NOMO-1 treated with DMSO at 0.1 percent for 48 hours (cell line): ENCODE measurements at regions not wholly inside any gene's neighbourhood (a gene's known extent, or its start where the extent isn't known, plus 50 kb on each side); places are given as distances from the start of the nearest gene placed in this dataset.
A peak's percentile ranks its signal among the peaks of the same experiment; 100 is the strongest.

ENCODE experiments used
- DNase-seq: peaks from one replicate; lab custom pipeline; 2025; ENCODE audit not compliant: unreplicated experiment; lab: John Stamatoyannopoulos, UW

DNA sequence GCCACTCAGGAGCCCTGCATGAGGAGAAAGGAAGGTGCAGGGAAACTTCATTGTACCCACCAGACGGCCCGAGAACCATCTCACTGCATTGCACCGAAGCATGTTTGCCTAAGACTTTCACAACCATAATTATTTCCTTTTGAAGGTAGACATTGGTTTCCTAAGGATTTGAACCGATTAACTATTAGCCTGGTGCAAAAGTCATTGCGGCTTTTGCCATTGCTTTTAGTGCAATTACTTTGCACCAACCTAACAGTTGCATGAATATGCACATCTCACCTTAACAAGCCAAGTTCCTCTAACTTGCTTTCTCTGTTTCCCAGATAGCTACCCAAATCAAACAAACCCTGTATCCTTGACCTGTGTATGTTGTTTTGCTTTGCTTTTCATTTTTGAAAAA, 516.3 kb upstream of the ID2 start:
- DNase-seq: no peak

- no peak for DNase-seq
Observed at GRCh38 chr2:8168022-8168717, 513.7 kb upstream of the ID2 start.

- no peak for DNase-seq
Observed at GRCh38 chr2:8168876-8169424, 512.9 kb upstream of the ID2 start.

GRCh38 chr2:8169443-8169842, 512.4 kb upstream of the ID2 start:
- no peak for DNase-seq

DNA sequence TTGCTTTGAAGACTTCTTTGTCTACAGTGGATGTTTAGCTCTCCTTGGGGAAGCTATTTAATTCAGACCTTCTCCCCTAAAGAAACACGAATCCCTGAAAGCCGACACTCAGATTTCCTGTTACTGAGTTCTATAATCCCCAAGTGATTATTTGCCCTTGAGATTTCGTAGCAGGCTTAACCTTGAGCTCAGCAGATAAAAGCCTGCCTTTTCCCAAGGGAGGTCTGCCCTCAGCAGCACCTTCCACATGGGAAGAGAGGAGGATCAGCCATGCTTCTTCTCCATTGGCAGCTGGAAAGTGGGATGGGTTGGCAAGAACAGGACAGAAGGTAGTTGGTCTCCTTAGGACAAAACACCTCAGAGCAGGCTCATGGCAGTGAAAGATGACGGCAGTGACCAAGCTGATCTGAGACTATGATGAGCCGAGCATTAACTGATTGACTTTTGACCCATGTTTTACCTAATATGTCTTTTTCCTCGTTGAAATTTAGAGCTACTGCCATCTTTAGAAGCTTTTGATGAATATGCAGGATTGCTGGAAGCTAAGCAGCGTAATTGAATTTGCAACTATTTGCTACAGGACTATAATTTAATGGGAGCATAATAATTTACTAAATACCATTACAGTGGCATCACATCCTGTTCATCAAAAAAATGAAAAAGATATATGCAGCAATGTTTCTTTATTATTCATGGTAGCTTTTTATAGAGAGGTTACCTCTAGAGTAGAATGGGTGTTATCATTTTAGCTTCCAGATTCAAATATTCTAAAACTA, 511.1 kb upstream of the ID2 start:
- DNase-seq: no peak

DNA sequence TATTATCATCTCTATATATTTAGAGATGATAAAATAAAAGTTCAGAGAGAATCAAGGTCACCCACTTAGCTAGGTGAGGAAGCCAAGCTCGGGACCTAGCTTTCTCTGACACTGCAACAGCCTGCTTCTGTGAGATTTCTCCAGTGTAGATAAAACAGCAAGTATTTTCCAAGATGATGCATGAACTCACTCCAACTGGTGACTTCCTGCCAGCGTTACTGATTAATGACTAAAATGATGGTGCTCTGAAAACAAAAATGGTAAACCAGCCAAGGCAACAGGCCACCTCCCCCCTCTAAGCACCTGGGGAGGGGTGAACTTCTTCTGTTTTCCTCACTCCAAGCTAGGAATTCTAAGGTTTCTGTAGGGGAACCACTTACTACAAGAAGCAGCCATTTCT, 510.2 kb upstream of the ID2 start:
- no peak for DNase-seq

GRCh38 chr2:8172661-8173060, 509.2 kb upstream of the ID2 start:
- no peak for DNase-seq

DNA sequence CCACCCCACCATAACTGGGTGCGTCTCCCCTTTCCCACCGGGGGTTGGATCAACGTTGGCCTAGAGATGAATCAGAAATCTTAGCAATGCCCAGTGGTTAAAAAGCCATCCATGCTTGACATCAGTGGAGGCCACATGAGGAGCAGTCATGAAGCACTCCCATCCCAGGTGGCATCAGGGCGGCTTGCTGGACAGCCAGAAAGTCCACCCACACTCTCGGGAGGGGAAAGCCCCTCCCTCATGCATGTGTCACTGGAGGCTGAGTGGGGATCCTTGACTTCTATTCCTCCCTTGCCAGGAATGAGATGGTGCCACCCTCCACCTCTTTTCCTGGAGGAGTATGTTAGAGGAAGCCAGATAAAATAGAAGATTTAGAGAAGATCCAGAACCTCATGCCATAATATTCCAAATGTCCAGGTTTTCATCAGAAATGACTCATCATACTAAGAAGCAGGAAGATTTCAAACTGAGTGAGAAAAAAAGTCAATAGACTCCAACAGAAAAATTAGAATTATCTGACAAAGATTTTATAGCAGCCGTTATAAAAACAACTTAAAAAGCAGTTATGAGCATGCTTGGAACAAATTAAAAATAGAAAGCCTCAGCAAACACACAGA, 507.1 kb upstream of the ID2 start:
- no peak for DNase-seq

- DNase-seq: peak; percentile 92
Observed at GRCh38 chr2:8176887-8177286, 505.0 kb upstream of the ID2 start.

- DNase-seq: peak; percentile 67
Observed at GRCh38 chr2:8177566-8177965, 504.3 kb upstream of the ID2 start.

GRCh38 chr2:8178911-8179310, 502.9 kb upstream of the ID2 start:
- no peak for DNase-seq

DNA sequence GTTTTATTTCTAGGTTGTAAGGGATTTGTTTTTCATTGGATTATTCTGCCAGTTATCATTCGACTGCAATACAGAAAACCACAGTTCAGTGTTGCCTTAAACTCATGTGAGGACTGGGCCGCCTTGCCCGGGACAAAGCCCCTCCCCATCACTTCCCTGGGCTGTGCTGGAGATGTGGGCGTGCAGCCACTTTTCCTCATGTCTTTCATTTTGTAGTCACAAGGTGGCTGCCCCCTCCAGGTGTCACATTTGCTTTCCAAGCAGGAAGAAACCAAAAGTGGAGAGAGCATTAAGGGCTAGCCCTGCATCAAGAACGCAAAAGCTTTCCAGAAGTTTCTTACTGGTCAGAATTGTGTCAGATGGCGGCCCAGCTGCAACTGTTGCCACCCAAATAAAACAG, 492.5 kb upstream of the ID2 start:
- DNase-seq: no peak

GRCh38 chr2:8190279-8190678, 491.6 kb upstream of the ID2 start:
- no peak for DNase-seq

DNA sequence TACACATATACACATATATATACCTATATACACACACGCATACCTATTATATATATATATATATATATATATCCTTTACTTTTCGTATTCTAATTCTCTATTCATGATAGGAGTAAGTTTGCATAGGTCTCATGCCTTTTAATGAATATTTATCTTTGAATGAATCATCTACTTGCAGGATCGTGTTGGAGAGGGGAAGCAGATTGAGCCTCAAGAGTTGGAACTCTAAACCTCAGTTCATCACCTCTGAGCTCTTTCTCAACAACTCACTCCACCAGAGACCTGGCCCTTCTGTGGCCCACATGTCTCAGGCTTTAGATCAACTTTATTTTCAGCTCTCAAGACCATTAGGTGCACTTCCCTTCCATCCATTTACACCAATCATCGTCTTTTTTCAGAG, 490.4 kb upstream of the ID2 start:
- DNase-seq: no peak

GRCh38 chr2:8193146-8193545, 488.7 kb upstream of the ID2 start:
- no peak for DNase-seq

DNA sequence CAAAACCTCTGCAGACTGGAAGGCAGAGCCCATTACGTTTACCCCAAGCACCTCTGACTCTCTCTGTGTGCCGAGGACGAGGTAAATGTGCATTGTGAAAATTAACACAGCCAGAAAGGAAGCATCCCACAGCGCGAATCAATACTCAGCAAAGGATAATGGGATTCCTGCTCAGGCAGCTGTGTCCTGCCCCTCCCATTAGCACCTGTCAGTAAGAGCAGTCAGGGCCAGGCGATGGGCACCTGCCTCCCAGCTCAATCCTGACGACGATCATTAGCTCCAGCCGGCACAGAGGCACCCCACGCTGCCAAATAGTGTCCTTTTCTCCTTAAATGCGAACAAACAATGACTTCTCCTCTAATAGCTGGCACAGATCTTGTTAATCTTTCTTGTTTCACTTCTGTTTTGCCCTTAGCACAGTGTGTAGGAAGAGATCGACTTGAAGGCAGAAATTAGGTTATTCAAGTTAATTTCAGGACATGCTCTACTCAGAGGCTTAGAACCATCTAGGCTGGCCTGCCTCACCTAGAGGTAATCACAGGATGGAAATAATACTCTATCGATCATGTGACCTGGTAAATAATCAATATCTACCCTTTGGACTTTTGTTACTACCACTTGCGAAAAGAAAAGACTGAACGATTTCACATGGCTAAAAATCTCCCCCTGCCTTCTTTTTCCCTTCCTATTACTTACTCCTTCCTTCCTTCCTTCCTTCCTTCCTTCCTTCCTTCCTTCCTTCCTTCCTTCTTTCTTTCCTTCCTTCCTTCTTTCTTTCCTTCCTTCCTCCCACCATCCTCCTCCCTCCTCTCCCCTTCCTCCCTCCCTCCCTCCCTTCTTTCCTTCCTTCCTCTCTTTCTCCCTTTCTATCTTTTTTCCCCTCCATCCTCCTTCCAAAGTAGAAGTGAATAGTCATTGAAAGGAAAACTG, 487.9 kb upstream of the ID2 start:
- peak; percentile 84 for DNase-seq

DNA sequence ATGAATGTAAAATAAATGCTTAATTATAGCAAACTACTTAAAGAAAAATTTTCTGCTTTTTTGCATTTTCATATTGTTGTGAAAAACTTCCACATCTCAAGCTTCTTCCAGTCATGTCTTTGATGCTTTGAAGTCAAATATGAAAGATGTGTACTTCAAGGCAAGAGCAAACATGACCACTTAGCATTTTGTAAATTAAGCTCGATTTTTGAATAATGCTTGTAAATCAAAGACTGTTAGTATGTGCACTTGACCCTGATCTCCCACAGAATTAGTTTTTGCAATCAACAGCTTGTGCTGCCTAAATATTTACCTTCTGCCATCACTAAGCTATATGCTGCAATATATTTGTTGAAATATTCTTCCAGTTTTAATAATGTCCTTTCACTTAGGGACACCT, 486.1 kb upstream of the ID2 start:
- DNase-seq: no peak

DNA sequence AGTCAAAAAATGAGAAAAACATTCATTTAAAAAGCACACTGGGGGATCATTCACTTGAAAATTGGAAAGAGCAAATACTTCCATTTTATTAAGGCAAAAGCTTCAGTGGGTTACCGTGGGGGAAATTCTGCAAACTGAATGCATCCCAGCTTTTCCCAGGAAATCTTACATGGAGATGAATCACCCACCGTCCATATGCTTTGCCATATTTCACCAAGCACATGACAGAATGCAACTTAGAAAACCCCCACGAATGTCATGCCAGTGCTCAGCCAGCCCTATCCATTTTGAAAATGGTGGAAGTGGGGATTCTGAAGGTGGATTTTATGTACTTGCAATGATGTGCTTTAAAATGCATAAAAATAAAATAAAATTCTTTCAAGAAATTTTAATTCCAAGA, 485.5 kb upstream of the ID2 start:
- no peak for DNase-seq

DNA sequence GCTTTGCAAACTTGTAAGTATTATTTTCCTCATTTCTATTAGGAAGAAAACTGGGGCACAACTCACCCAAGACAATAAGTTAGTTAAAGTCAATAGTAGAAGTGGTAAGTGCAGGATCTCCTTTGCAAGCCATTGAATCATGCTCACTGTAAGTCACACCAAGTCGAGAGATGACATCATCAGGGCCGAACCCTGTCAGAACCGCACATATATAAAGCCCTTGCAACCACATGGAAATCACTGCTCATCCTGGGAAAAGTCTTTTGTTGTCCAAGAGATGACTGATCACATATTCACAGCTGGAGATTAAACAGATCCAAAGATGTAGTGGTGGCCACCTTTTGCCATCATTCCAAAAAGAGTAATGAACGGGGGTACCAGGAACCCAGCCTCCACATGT, 484.8 kb upstream of the ID2 start:
- DNase-seq: no peak

GRCh38 chr2:8197825-8198224, 484.0 kb upstream of the ID2 start:
- no peak for DNase-seq
